ENCODE measurements at regions not wholly inside any gene's neighbourhood (a gene's known extent, or its start where the extent isn't known, plus 50 kb on each side); places are given as distances from the start of the nearest gene placed in this dataset.

- Histone ChIP-seq H3K9ac (ENCODE audit: control insufficient read depth, extremely low read depth, insufficient read depth, low read length) (no peak overlapping the region), H3K27ac (ENCODE audit: control insufficient read depth, insufficient read depth, low read length) (no peak overlapping the region), H4K20me1 (ENCODE audit: control insufficient read depth, extremely low read depth, insufficient read depth, low read length) (no peaks in the 10 kb centered on the region), H3K36me3 (ENCODE audit: control insufficient read depth in 2 of 2, extremely low read depth in 1 of 2, insufficient read depth in 2 of 2, low read length in 2 of 2) (no peaks in the 10 kb centered on the region), H3K9me3 (ENCODE audit: control insufficient read depth, low read depth, low read length) (no peaks in the 10 kb centered on the region), H3K79me2 (ENCODE audit: control insufficient read depth, insufficient read depth, low read length) (no peaks in the 10 kb centered on the region), H3K9me1 (ENCODE audit: control insufficient read depth, extremely low read depth, insufficient read depth, low read length) (no peaks in the 10 kb centered on the region), H3K4me3 (ENCODE audit: control insufficient read depth in 2 of 3, extremely low read depth in 1 of 3, insufficient read depth in 2 of 3, low read depth in 1 of 3, low read length in 3 of 3) (no peak overlapping the region), H3K4me2 (ENCODE audit: control insufficient read depth, extremely low read depth, insufficient read depth, low read depth, low read length) (no peak overlapping the region), H2AFZ (ENCODE audit: control insufficient read depth, low read length) (no peak overlapping the region), H3K4me1 (ENCODE audit: control insufficient read depth, extremely low read depth, insufficient read depth, low read length) (no peaks in the 10 kb centered on the region), H3K27me3 (ENCODE audit: control insufficient read depth, extremely low read depth, insufficient read depth, low read length) (no peaks in the 10 kb centered on the region)
- dilution Hi-C loops (cut with MboI; ENCODE audit: extremely low pct_ligation_motif_present, low sequenced_read_pairs) = no loop called here
- TF ChIP-seq, protein P1, sequence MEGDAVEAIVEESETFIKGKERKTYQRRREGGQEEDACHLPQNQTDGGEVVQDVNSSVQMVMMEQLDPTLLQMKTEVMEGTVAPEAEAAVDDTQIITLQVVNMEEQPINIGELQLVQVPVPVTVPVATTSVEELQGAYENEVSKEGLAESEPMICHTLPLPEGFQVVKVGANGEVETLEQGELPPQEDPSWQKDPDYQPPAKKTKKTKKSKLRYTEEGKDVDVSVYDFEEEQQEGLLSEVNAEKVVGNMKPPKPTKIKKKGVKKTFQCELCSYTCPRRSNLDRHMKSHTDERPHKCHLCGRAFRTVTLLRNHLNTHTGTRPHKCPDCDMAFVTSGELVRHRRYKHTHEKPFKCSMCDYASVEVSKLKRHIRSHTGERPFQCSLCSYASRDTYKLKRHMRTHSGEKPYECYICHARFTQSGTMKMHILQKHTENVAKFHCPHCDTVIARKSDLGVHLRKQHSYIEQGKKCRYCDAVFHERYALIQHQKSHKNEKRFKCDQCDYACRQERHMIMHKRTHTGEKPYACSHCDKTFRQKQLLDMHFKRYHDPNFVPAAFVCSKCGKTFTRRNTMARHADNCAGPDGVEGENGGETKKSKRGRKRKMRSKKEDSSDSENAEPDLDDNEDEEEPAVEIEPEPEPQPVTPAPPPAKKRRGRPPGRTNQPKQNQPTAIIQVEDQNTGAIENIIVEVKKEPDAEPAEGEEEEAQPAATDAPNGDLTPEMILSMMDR (optimal IDR thresholded peaks at IDR 0.05 in 1 of 3, IDR thresholded peaks at IDR 0.05 in 1 of 3, conservative IDR thresholded peaks at IDR 0.05 in 1 of 3; ENCODE audit: extremely low read depth in 1 of 3, insufficient read depth in 2 of 3, low read length in 3 of 3) = no peak
- no peak for TF ChIP-seq EZH2 (IDR thresholded peaks at IDR 0.05; ENCODE audit: low read length)
- DNase-seq (ENCODE audit: low read depth, low spot score) (no peak), FAIRE-seq (peak; percentile 56)
Observed at GRCh38 chr5:120365656-120366446, 98.2 kb upstream of the PRR16 start.

DNA sequence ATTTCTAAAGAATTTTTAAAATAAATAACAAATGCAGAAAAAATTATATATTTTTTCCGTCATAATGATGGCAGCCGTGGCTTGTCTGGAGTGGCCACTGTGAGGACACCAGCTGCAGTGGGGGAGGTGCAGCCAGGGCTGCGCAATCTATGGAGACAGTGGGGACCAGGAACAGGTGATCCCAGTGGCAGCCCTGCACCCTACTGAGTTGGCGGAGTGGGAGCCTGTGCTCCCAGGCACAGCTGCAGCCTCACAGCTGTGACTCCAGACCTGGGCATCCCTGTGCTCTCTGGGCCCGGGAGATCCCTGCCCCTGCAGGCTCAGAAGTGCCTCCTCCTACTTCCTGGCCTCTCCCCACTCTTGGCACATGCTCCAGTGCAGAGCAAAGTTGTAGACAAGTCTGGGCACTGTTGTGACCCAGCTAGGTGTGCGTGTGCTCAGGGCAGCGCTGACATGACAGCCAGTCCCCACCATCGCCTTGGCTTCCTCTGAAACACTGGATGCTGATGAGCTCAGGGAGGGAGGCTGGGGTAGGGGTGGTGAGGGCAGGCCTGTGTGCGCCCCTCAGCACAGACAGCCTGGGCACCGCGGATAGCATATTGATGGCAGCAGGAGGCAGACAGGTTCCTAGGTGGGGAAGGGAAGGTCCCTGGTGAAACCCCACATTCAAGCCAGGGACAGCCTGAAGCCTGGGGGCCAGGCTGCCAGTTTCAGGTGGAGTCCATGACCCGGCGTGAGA is 96.0 kb upstream of the PRR16 start:
- Histone ChIP-seq H3K9me1 (ENCODE audit: control insufficient read depth, extremely low read depth, insufficient read depth, low read length) (no peaks in the 10 kb centered on the region), H3K4me3 (ENCODE audit: control insufficient read depth in 2 of 3, extremely low read depth in 1 of 3, insufficient read depth in 2 of 3, low read depth in 1 of 3, low read length in 3 of 3) (no peak overlapping the region), H3K4me1 (ENCODE audit: control insufficient read depth, extremely low read depth, insufficient read depth, low read length) (no peaks in the 10 kb centered on the region), H4K20me1 (ENCODE audit: control insufficient read depth, extremely low read depth, insufficient read depth, low read length) (no peaks in the 10 kb centered on the region), H3K9me3 (ENCODE audit: control insufficient read depth, low read depth, low read length) (no peaks in the 10 kb centered on the region), H3K4me2 (ENCODE audit: control insufficient read depth, extremely low read depth, insufficient read depth, low read depth, low read length) (no peak overlapping the region), H2AFZ (ENCODE audit: control insufficient read depth, low read length) (no peak overlapping the region), H3K27me3 (ENCODE audit: control insufficient read depth, extremely low read depth, insufficient read depth, low read length) (no peaks in the 10 kb centered on the region), H3K9ac (ENCODE audit: control insufficient read depth, extremely low read depth, insufficient read depth, low read length) (no peak overlapping the region), H3K27ac (ENCODE audit: control insufficient read depth, insufficient read depth, low read length) (no peak overlapping the region), H3K79me2 (ENCODE audit: control insufficient read depth, insufficient read depth, low read length) (no peaks in the 10 kb centered on the region), H3K36me3 (ENCODE audit: control insufficient read depth in 2 of 2, extremely low read depth in 1 of 2, insufficient read depth in 2 of 2, low read length in 2 of 2) (no peaks in the 10 kb centered on the region)
- no peak for DNase-seq (ENCODE audit: low read depth, low spot score)
- dilution Hi-C loops (cut with MboI; ENCODE audit: extremely low pct_ligation_motif_present, low sequenced_read_pairs) = no loop called here
- TF ChIP-seq, protein P1 (optimal IDR thresholded peaks at IDR 0.05 in 1 of 3, IDR thresholded peaks at IDR 0.05 in 1 of 3, conservative IDR thresholded peaks at IDR 0.05 in 1 of 3; ENCODE audit: extremely low read depth in 1 of 3, insufficient read depth in 2 of 3, low read length in 3 of 3) = no peak
- no peak for TF ChIP-seq EZH2 (IDR thresholded peaks at IDR 0.05; ENCODE audit: low read length)
- FAIRE-seq = no peak
